Renal cortex interstitium (tissue), 11 donors: ENCODE measurements at regions not wholly inside any gene's neighbourhood (a gene's known extent, or its start where the extent isn't known, plus 50 kb on each side); places are given as distances from the start of the nearest gene placed in this dataset.

Experiments
- DNase-seq, 11 donors: peaks; one replicate each; pipeline ENCODE4 v3.0.0-alpha.2; 2013; ENCODE audit warnings: low read depth in 9 of 11, low spot score in 4 of 11; ENCODE audit errors: extremely low read depth in 1 of 11

- DNase-seq = no peak
Measured at GRCh38 chr6:115668211-115668610, 392.5 kb downstream of the FRK start.

GRCh38 chr6:115667478-115668026, 393.1 kb downstream of the FRK start:
- no peak for DNase-seq

- DNase-seq = no peak
Measured at GRCh38 chr6:115666997-115667396, 393.7 kb downstream of the FRK start.

- no peak for DNase-seq
Measured at GRCh38 chr6:115665310-115665709, 395.4 kb downstream of the FRK start.

GRCh38 chr6:115663681-115664080, 397.0 kb downstream of the FRK start:
- DNase-seq = no peak

GRCh38 chr6:115643762-115644161, 416.9 kb downstream of the FRK start:
- DNase-seq = no peak

DNA sequence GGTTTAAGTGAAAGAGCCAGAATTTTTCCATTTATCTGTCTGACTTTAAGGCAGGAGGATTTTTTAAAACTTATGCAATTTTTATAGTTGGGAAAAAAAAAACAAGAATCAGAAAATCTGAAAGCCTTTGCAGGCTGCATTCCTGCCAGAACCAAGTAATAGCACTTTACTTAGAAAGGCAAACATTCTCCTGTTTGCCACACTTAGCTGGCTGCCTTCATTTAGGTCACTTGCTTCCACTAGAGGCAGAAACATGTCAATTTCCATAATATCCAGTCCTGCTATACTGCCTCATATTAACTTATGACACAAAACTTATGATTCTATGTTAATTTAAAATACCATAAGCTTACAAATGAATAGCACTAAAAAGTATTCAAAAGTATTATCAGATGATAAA, 425.8 kb downstream of the FRK start:
- DNase-seq = no peak

DNA sequence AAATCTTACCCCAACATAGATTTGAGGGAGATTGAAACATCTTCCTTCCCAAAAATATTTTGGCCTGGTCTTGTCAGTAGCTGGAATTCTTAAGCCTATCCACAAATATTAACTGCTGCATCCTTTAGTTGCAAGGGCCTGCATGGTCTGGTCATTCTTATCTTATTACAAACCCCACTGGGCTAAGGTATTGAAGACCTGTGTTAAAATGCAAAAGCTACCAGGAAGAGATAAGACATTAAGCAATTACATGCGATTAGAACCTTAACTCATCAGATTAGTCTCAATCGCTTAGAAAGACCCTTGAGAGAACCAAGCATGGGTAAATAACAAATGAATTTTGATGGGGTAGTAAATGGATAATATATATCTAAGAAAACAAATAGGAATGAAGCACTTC, 426.6 kb downstream of the FRK start:
- DNase-seq = no peak

DNA sequence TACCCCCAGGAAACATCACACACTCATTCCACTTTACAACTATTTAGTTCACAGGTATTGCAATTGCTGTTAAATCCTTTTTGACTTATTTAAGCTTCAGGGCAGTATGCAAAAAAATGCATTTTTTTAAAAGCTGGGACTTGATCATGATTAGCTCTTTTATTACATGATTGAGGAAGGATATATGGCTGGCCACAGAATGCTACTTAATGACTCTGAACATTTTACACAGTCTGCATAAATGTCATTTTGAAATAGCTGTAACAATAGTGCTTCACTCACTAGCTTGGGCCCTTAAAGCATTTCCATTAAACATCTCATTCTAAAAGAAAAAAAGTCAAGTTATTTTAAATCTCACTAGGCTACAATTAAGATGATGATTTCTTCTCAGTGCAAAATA, 429.7 kb downstream of the FRK start:
- no peak for DNase-seq

DNA sequence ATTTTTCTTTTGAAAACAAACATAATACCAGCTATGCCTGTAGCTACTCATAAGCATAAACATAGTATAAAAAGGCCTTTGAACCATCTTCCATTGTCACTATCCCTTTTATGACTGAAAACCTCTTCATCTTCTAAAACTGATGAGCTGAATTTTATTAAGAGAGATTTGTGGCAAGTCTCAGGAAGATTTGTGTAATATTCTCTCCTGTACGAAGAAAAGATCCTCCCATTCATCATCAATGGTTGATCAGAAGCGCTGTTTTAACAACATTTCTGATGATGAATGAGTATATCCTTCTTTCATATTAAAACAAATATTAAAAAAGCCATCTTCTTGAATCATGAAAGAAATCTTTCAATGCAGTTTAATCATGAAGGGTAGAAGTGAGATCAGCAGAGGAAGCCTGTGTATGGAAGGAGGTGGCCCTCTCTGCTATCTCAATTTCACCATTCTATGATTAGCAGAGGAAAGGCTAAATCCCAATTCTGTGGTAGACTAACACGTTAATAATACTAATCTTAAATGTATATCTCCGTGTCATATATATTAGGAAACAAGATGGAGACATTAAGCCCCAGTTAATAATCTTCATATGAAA, 430.2 kb downstream of the FRK start:
- no peak for DNase-seq

- DNase-seq = no peak
Measured at GRCh38 chr6:115629415-115629814, 431.3 kb downstream of the FRK start.

DNA sequence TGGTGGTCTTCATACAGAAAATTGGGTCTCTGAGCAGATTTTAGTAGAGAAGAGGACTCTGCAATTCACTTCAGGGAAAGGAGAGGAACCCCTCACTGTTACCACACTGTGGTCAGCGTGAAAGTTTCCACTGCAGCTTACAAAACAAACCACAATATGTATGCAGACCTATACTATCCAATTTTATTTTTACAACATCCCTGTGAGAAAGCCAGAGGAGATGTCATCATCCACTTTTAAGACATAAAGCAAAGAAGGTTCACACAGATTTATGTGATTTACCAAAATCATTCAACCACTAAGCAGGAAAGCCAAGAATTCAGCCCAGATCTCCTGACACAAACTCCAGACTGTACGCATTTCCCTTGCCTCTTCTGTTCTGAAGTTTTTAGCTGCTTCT, 442.4 kb downstream of the FRK start:
- DNase-seq = no peak

- DNase-seq = no peak
Measured at GRCh38 chr6:115617031-115617430, 443.7 kb downstream of the FRK start.

- no peak for DNase-seq
Measured at GRCh38 chr6:115613488-115613887, 447.2 kb downstream of the FRK start.

GRCh38 chr6:115612796-115613479, 447.8 kb downstream of the FRK start:
- no peak for DNase-seq

- DNase-seq = no peak
Measured at GRCh38 chr6:115612216-115612615, 448.5 kb downstream of the FRK start.

DNA sequence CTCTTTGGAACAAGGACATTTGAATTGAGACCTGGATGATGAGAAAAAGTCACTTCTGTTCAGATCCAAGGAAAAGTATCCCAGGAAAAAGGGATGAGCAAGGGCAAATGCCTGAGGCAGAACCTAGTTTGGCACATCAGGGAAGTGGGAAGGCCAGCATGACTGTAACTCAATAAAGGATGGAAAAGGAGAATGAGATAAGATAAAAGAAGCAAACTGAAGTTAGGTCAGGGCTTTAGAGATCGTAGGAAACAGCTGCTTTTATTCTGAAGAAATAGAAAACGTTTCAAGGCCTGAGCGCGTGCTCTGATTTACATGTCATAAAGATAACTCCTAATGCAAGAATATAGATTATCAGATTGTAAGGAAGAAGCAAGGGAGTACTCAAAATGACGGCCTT, 450.0 kb downstream of the FRK start:
- DNase-seq = no peak

DNA sequence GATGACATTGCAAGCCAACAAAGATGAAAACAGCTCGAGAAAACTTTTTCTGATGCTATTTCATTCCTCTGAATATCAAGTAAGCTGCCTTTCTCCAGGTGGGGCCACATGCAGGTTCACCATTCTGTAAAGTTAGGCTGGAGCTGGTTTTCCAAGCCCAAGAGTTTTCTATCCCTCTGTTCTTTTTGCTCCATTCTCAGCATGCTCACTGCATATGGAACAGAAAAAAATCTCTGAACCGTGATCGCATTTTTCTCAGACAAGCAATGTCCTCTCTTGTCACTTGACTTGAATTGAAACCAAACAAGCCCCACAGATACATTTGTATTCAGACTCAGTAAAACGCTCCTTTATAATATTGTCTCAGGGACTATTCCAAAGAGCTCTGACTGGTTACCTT, 451.6 kb downstream of the FRK start:
- DNase-seq = no peak

DNA sequence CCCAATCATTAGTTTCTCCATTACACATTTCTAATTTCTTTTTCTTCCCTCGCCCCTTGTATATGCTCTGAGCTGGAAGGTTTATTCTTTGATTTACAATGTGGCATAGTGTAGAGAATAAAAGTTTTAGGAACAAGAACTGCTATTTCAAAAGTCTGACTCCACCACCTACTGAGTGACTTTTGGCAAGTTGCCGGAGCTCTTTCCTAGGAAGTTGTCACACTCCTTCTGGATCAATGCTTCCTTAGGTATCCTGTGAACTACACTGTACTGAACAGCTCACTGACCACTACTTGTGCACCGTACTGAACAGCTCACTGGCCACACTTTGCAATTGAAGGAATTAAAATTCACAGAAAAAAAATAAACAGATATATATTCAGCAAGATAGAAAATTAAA, 458.2 kb downstream of the FRK start:
- no peak for DNase-seq

DNA sequence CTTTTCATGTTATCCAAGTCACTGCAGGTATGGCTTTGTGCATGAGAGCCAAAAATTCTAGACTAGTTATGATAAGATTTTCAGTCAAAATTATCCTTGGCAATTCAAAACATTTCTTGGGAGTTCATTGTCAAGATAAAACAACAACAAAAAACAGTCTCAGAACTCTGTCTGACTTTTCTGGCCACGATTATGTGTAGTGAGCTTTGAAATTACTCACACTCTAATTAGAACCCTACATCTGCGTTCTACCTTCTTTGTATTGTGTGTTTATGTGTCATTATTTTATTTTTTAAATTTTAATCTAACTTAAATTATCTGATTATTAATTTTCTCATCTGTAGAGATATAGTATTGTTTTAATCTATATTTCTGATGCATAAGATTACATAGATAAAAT, 459.2 kb downstream of the FRK start:
- DNase-seq = no peak

DNA sequence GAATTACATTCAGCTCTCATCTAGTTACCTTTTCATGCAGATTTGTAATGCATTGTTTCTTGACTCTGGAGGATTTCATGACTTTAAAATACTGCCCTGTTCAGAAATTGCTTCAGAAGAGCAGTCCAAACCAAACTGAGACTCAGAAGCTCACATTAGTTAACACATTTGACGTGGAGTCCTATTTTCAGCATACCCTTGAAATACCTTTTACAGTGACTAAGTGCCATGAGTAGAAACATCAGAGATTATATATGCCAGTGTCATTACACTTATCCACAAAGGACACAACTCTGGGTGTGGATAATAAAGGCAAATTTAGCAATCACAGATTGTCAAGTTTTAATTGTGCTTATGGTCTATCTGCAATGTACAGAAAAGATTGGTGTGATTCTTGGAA, 459.6 kb downstream of the FRK start:
- no peak for DNase-seq
